ENCODE measurements at regions not wholly inside any gene's neighbourhood (a gene's known extent, or its start where the extent isn't known, plus 50 kb on each side); places are given as distances from the start of the nearest gene placed in this dataset.

DNA sequence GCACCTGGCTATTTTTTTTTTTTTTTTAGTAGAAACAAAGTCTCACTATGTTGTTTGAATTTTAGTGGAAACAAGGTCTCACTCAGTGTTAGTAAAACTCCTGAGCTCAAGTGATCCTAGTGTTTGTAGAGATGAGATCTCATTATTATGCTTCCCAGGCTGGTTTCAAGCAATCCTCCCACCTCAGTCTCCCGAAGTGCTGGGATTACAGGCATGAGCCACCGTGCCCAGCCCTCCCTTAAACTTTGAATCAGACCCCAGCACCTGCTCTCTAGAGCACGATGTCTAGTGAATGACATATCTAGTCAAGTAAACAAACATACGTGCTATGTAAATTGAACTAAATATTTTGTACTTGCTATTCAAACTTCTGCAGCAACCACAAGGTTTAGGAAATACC, 105.6 kb upstream of the MYO3A start (continued):
- TF ChIP-seq CTCF (IDR thresholded peaks at IDR 0.05; ENCODE audit: control extremely low read depth in 1 of 3, insufficient read depth in 1 of 3, low read depth in 1 of 3, low read length in 3 of 3): no peak
